GM23338 (cell line): ENCODE measurements at regions not wholly inside any gene's neighbourhood (a gene's known extent, or its start where the extent isn't known, plus 50 kb on each side); places are given as distances from the start of the nearest gene placed in this dataset.

Experiments used
- ATAC-seq: fragments of 200-7000 bp; cut with Tn5 transposase; 3 replicates; pipeline ENCODE4 v1.9.1; 2020
- DNase-seq: peaks from one replicate; pipeline ENCODE4 v3.0.0-alpha.2; 2015; ENCODE audit warnings: low spot score
- H2AFZ ChIP-seq: fragments of 200-600 bp; sonication (generic); 2 replicates; pipeline ENCODE4 v1.8.0; 2016; ENCODE audit warnings: antibody characterized with exemption, mild to moderate bottlenecking, moderate library complexity
- H3F3A ChIP-seq: fragments of 200-600 bp; sonication (generic); replicated peaks from 2 replicates; pipeline ENCODE4 v1.8.0; 2017; ENCODE audit warnings: antibody characterized with exemption, mixed run types, low read depth
- H3K27ac ChIP-seq: fragments of 200-600 bp; sonication (generic); 2 replicates; pipeline ENCODE4 v1.6.1; 2016; ENCODE audit warnings: low read depth
- H3K27me3 ChIP-seq: fragments of 200-600 bp; sonication (generic); 2 replicates; pipeline ENCODE4 v1.8.0; 2016; ENCODE audit warnings: mild to moderate bottlenecking, mixed run types, moderate library complexity; ENCODE audit not compliant: insufficient read depth
- H3K36me3 ChIP-seq: fragments of 200-600 bp; sonication (generic); 2 replicates; pipeline ENCODE4 v1.8.0; 2016; ENCODE audit warnings: mild to moderate bottlenecking; ENCODE audit not compliant: insufficient read depth
- H3K4me1 ChIP-seq: fragments of 200-600 bp; sonication (generic); 2 replicates; pipeline ENCODE4 v1.8.0; 2016; ENCODE audit warnings: mild to moderate bottlenecking, moderate library complexity; ENCODE audit not compliant: insufficient read depth
- H3K4me2 ChIP-seq: fragments of 200-600 bp; sonication (generic); 2 replicates; pipeline ENCODE4 v1.7.1; 2017; ENCODE audit warnings: mixed run types
- H3K4me3 ChIP-seq: fragments of 200-600 bp; sonication (generic); 2 replicates; pipeline ENCODE4 v1.6.1; 2016; ENCODE audit warnings: mixed run types
- H3K79me2 ChIP-seq: fragments of 200-600 bp; sonication (generic); replicated peaks from 2 replicates; pipeline ENCODE4 v1.8.0; 2017; ENCODE audit warnings: mild to moderate bottlenecking; ENCODE audit not compliant: insufficient read depth
- H3K9me2 ChIP-seq: fragments of 200-600 bp; sonication (generic); 2 replicates; pipeline ENCODE4 v1.8.0; 2017; ENCODE audit not compliant: insufficient read depth
- H4K20me1 ChIP-seq: fragments of 200-600 bp; sonication (generic); replicated peaks from 2 replicates; pipeline ENCODE4 v1.8.0; 2017; ENCODE audit warnings: mild to moderate bottlenecking; ENCODE audit not compliant: insufficient read depth
- H3K27ac Mint-ChIP-seq: 2 replicates; pipeline ENCODE4 v1.8.0; 2020; ENCODE audit warnings: inconsistent platforms, mild to moderate bottlenecking, moderate library complexity, mixed read lengths
- H3K27me3 Mint-ChIP-seq: 3 replicates; pipeline ENCODE4 v1.8.0; 2022; ENCODE audit warnings: low read depth, mild to moderate bottlenecking, moderate library complexity, mixed read lengths, inconsistent platforms; ENCODE audit not compliant: insufficient read depth, poor library complexity
- H3K36me3 Mint-ChIP-seq: 3 replicates; pipeline ENCODE4 v1.8.0; 2021; ENCODE audit warnings: low read depth, mild to moderate bottlenecking, inconsistent platforms, moderate library complexity, mixed read lengths
- H3K4me1 Mint-ChIP-seq: 3 replicates; pipeline ENCODE4 v1.8.0; 2020; ENCODE audit warnings: mild to moderate bottlenecking, inconsistent platforms, mixed read lengths
- H3K4me3 Mint-ChIP-seq: 3 replicates; pipeline ENCODE4 v1.8.0; 2021; ENCODE audit warnings: moderate library complexity, mild to moderate bottlenecking, inconsistent platforms, mixed read lengths
- H3K9me3 Mint-ChIP-seq: 3 replicates; pipeline ENCODE4 v1.8.0; 2020; ENCODE audit warnings: moderate library complexity, mild to moderate bottlenecking, inconsistent platforms, mixed read lengths
- CREB1 ChIP-seq: fragments of 250-450 bp; sonication (Bioruptor Pico); IDR thresholded peaks from 2 replicates; pipeline ENCODE4 v1.5.0; 2020; ENCODE audit warnings: low read depth, mild to moderate bottlenecking, moderate library complexity
- CTCF ChIP-seq, 2 experiments: fragments of 200-600 bp in 1 of 2; sonication (generic) in 1 of 2; conservative IDR thresholded peaks; 2 replicates each; pipeline versions ENCODE4 v1.5.1 to v1.6.1; 2016 to 2017; ENCODE audit warnings: antibody characterized with exemption in 2 of 2, low read depth in 2 of 2, mild to moderate bottlenecking in 2 of 2, moderate library complexity in 1 of 2
- ETS1 ChIP-seq: IDR thresholded peaks from 2 replicates; pipeline ENCODE4 v1.6.1; 2016; ENCODE audit warnings: antibody characterized with exemption
- EZH2 ChIP-seq: fragments of 200-600 bp; sonication (generic); IDR thresholded peaks from one replicate; pipeline ENCODE4 v1.8.0; 2017; ENCODE audit warnings: antibody characterized with exemption, mild to moderate bottlenecking, low read depth; ENCODE audit not compliant: unreplicated experiment
- EZH2phosphoT487 ChIP-seq: fragments of 200-600 bp; sonication (generic); IDR thresholded peaks from one replicate; pipeline ENCODE4 v1.8.1; 2018; ENCODE audit warnings: antibody characterized with exemption; ENCODE audit not compliant: unreplicated experiment
- JUNB ChIP-seq: IDR thresholded peaks from one replicate; pipeline ENCODE4 v1.6.1; 2016; ENCODE audit warnings: antibody characterized with exemption; ENCODE audit not compliant: unreplicated experiment
- NANOG ChIP-seq: IDR thresholded peaks from 2 replicates; pipeline ENCODE4 v1.6.1; 2016; ENCODE audit warnings: antibody characterized with exemption, borderline replicate concordance
- POLR2AphosphoS5 ChIP-seq: IDR thresholded peaks from 2 replicates; pipeline ENCODE4 v1.6.1; 2016; ENCODE audit warnings: antibody characterized with exemption, low read depth
- REST ChIP-seq: IDR thresholded peaks from one replicate; pipeline ENCODE4 v1.6.1; 2018; ENCODE audit warnings: antibody characterized with exemption; ENCODE audit not compliant: unreplicated experiment
- STAT1 ChIP-seq: IDR thresholded peaks from one replicate; pipeline ENCODE4 v1.6.1; 2016; ENCODE audit warnings: antibody characterized with exemption; ENCODE audit not compliant: unreplicated experiment
- ZNF114 ChIP-seq: fragments of 250-450 bp; sonication (Bioruptor Pico); IDR thresholded peaks from 2 replicates; pipeline ENCODE4 v1.5.0; 2020; ENCODE audit warnings: mild to moderate bottlenecking, moderate library complexity
- ZNF331 ChIP-seq: fragments of 250-450 bp; sonication (Bioruptor Pico); IDR thresholded peaks from 2 replicates; pipeline ENCODE4 v1.5.0; 2020; ENCODE audit warnings: low read depth, mild to moderate bottlenecking, moderate library complexity
- ZNF462 ChIP-seq: fragments of 250-450 bp; sonication (Bioruptor Pico); IDR thresholded peaks from 2 replicates; pipeline ENCODE4 v1.5.0; 2020; ENCODE audit warnings: mild to moderate bottlenecking, moderate library complexity

- Mint-ChIP-seq H3K36me3 (peaks cover 4% of the 10 kb centered on the region; the same call in 2 of the 3 replicates), H3K27me3 (peaks cover 4% of the 10 kb centered on the region), H3K9me3 (no peaks in the 10 kb centered on the region), H3K4me3 (no peak overlapping the region), H3K27ac (no peak overlapping the region), H3K4me1 (peaks cover 15% of the 10 kb centered on the region)
- no peaks in the 10 kb centered on the region for H3K36me3 ChIP-seq
- H4K20me1 ChIP-seq, result no peaks in the 10 kb centered on the region
- H3K4me3 ChIP-seq, result no peak overlapping the region
- ATAC-seq (no peak), DNase-seq (no peak)
- H3K4me2 ChIP-seq, result no peak overlapping the region
- no peaks in the 10 kb centered on the region for H3F3A ChIP-seq
- no peak overlapping the region for H3K27ac ChIP-seq
- H3K79me2 ChIP-seq, result no peaks in the 10 kb centered on the region
- peaks cover 10% of the 10 kb centered on the region; the same call in 1 of the 2 replicates for H3K4me1 ChIP-seq
- no peaks in the 10 kb centered on the region for H3K27me3 ChIP-seq
- H3K9me2 ChIP-seq, result no peaks in the 10 kb centered on the region
- TF ChIP-seq ZNF114 (CRISPR knock-in tag), result no peak
- no peak for TF ChIP-seq EZH2
- no peak for TF ChIP-seq EZH2phosphoT487
- no peak for TF ChIP-seq CREB1 (CRISPR knock-in tag)
- no peak for TF ChIP-seq ZNF462 (CRISPR knock-in tag)
- TF ChIP-seq STAT1, result no peak
- TF ChIP-seq CTCF (conservative IDR thresholded peaks at IDR 0.05; ENCODE audit: low read depth in 2 of 2), result no peak
- TF ChIP-seq REST, result no peak
- no peak for TF ChIP-seq ETS1
- no peak for TF ChIP-seq NANOG
- TF ChIP-seq ZNF331 (CRISPR knock-in tag), result no peak
- TF ChIP-seq JUNB, result no peak
- TF ChIP-seq POLR2AphosphoS5, result no peak
- no peak overlapping the region for H2AFZ ChIP-seq
Observed at GRCh38 chr4:189088780-189089179, 851.9 kb upstream of the FRG1 start.
